Mammary epithelial cell (primary cell): ENCODE measurements at regions not wholly inside any gene's neighbourhood (a gene's known extent, or its start where the extent isn't known, plus 50 kb on each side); places are given as distances from the start of the nearest gene placed in this dataset.

Source experiments
- EZH2 ChIP-seq: IDR thresholded peaks from 2 replicates; pipeline ENCODE4 v1.6.1; 2012; ENCODE audit warnings: low read length, inconsistent platforms, borderline replicate concordance
- TF ChIP-seq, protein P1 (sequence below), 2 donors: IDR thresholded peaks in 1 of 2; conservative IDR thresholded peaks in 1 of 2; 2 replicates each; pipeline ENCODE4 v1.5.1; 2011 to 2012; ENCODE audit warnings: inconsistent platforms in 2 of 2, low read length in 2 of 2, mild to moderate bottlenecking in 2 of 2, control low read depth in 1 of 2, low read depth in 1 of 2; ENCODE audit not compliant: insufficient read depth in 1 of 2; ENCODE audit errors: extremely low read depth in 1 of 2

DNA sequence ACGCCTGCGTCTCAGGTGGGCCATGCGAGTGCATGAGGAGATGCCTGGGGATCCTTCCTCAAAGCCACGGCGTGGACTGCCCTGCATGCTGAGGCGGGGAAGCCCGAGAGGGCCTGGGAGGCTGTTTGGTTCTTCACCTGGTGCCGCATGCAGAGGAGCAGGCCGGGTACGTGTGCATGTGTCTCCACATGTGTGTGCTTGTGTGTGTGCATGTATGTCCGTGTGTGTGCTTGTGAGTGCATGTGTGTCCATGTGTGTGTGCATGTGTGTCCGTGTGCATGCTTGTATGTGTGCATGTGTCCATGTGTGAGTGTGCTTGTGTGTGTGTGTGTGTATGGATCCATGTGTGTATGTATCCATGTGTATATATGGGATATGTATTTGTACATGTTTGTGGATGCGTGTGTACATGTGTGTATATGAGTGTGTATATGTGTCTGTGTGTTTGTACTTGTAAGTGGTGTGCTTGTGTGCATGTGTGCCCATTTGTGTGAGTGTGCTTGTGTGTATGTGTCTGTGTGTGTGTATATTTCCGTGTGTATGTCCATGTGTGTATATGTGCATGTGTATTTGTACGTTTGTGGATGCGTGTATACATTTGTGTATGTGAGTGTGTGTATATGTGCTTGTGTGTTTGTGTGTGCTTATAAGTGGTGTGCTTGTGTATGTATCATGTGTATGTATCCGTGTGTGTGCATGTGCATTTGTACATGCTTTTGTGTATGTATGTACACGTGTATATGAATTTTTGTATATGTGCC is 79.0 kb downstream of the PTGR3 start:
- TF ChIP-seq, protein P1, sequence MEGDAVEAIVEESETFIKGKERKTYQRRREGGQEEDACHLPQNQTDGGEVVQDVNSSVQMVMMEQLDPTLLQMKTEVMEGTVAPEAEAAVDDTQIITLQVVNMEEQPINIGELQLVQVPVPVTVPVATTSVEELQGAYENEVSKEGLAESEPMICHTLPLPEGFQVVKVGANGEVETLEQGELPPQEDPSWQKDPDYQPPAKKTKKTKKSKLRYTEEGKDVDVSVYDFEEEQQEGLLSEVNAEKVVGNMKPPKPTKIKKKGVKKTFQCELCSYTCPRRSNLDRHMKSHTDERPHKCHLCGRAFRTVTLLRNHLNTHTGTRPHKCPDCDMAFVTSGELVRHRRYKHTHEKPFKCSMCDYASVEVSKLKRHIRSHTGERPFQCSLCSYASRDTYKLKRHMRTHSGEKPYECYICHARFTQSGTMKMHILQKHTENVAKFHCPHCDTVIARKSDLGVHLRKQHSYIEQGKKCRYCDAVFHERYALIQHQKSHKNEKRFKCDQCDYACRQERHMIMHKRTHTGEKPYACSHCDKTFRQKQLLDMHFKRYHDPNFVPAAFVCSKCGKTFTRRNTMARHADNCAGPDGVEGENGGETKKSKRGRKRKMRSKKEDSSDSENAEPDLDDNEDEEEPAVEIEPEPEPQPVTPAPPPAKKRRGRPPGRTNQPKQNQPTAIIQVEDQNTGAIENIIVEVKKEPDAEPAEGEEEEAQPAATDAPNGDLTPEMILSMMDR (conservative IDR thresholded peaks at IDR 0.05 in 1 of 2, IDR thresholded peaks at IDR 0.05 in 1 of 2; ENCODE audit: extremely low read depth in 1 of 2, insufficient read depth in 1 of 2, low read depth in 1 of 2, low read length in 2 of 2): no peak
- no peak for TF ChIP-seq EZH2
